ENCODE measurements at regions not wholly inside any gene's neighbourhood (a gene's known extent, or its start where the extent isn't known, plus 50 kb on each side); places are given as distances from the start of the nearest gene placed in this dataset.

DNA sequence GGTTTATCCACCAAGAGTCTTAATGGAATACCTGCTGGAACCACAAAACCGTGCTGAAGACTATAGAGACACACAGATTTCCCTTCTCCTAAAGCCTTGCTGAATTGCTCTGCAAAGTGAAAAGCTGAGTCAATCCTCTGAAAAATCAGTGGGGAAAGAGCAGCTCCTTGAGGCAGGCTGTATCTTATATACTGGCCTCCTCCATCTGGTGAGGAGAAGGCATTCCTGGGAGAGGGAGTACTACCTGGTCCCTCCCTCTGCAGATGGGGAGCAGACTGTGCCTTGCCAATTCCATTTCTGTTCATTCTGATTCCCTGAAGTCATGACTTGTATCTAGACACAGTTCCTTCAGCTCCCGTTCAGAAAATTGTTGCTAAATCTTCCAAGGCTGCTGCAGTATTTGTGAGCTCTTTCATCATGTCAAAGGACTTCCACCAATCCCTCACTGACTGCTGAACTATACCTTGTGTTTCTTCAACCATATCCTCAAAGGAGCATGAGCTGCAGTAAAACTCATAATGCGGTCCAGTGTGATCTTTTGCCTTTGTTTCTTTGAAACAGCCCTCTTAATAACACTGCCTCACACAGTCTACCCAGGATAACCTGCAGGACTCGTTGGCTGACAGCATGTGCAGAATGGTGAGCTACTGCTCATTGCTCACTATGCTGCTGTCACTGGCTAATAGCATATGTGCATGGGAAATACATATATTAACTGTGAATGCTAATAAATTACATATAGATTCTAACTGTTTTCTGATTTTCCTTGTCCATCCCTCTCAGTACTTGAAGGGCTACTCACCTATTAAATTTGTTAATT is 84.5 kb downstream of the FOXD1 start:
- Mint-ChIP-seq H3K27me3 (ENCODE audit: unreplicated experiment) (no peaks in the 10 kb centered on the region), H3K36me3 (ENCODE audit: unreplicated experiment) (no peaks in the 10 kb centered on the region), H3K27ac (ENCODE audit: unreplicated experiment) (no peak overlapping the region), H3K9me3 (ENCODE audit: unreplicated experiment) (no peaks in the 10 kb centered on the region), H3K4me1 (ENCODE audit: unreplicated experiment) (peaks cover 27% of the 10 kb centered on the region), H3K4me3 (ENCODE audit: unreplicated experiment) (no peak overlapping the region)
- no peak for DNase-seq (ENCODE audit: extremely low spot score, unreplicated experiment)
- TF ChIP-seq, protein P1, sequence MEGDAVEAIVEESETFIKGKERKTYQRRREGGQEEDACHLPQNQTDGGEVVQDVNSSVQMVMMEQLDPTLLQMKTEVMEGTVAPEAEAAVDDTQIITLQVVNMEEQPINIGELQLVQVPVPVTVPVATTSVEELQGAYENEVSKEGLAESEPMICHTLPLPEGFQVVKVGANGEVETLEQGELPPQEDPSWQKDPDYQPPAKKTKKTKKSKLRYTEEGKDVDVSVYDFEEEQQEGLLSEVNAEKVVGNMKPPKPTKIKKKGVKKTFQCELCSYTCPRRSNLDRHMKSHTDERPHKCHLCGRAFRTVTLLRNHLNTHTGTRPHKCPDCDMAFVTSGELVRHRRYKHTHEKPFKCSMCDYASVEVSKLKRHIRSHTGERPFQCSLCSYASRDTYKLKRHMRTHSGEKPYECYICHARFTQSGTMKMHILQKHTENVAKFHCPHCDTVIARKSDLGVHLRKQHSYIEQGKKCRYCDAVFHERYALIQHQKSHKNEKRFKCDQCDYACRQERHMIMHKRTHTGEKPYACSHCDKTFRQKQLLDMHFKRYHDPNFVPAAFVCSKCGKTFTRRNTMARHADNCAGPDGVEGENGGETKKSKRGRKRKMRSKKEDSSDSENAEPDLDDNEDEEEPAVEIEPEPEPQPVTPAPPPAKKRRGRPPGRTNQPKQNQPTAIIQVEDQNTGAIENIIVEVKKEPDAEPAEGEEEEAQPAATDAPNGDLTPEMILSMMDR (IDR thresholded peaks at IDR 0.05) = no peak

DNA sequence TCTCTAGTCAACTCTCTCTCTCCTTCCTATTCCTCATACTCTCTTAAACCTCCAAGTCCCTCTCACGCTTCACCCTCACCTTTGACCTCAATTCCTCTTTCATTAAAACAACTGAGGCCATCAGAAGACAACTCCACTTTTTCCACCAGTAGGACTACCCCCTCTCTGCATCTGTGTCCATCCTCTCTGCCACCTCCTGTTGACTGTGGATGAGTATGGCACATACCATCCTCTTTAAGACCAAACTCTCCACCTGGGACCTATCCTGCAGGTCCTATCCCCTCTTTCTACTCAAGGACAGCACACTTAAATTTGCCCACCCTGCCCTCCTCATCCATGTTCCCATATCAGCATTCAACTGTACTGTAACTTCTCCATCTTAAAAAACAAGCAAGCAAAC is 89.2 kb downstream of the FOXD1 start:
- DNase-seq (ENCODE audit: extremely low spot score, unreplicated experiment) = no peak
- Mint-ChIP-seq H3K27ac (ENCODE audit: unreplicated experiment) (no peak overlapping the region), H3K36me3 (ENCODE audit: unreplicated experiment) (no peaks in the 10 kb centered on the region), H3K4me3 (ENCODE audit: unreplicated experiment) (no peak overlapping the region), H3K4me1 (ENCODE audit: unreplicated experiment) (peaks cover 3% of the 10 kb centered on the region), H3K27me3 (ENCODE audit: unreplicated experiment) (no peaks in the 10 kb centered on the region), H3K9me3 (ENCODE audit: unreplicated experiment) (no peaks in the 10 kb centered on the region)
- TF ChIP-seq, protein P1 (IDR thresholded peaks at IDR 0.05) = no peak

DNA sequence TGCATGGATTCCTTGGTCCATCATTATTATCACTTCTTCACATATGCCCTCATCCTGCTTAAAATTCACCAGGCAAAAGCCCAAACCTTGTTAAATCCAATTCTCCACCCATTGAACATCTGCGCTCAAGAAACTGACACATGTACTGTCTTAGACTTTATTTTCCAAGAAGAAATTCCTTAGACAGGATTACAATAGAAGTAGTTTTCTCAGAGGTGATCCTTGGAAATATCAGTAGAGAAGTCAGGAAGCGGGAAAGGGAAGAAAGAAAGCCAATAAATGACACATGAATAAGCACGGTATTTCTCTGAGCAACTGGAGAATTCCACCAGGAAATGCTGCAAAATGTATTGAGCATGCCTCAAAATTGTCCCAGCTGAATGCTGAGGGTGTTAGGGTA is 90.2 kb downstream of the FOXD1 start:
- TF ChIP-seq, protein P1 (IDR thresholded peaks at IDR 0.05) = no peak
- Mint-ChIP-seq H3K36me3 (ENCODE audit: unreplicated experiment) (no peaks in the 10 kb centered on the region), H3K4me1 (ENCODE audit: unreplicated experiment) (no peaks in the 10 kb centered on the region), H3K4me3 (ENCODE audit: unreplicated experiment) (no peak overlapping the region), H3K27me3 (ENCODE audit: unreplicated experiment) (no peaks in the 10 kb centered on the region), H3K9me3 (ENCODE audit: unreplicated experiment) (no peaks in the 10 kb centered on the region), H3K27ac (ENCODE audit: unreplicated experiment) (no peak overlapping the region)
- DNase-seq (ENCODE audit: extremely low spot score, unreplicated experiment) = no peak

DNA sequence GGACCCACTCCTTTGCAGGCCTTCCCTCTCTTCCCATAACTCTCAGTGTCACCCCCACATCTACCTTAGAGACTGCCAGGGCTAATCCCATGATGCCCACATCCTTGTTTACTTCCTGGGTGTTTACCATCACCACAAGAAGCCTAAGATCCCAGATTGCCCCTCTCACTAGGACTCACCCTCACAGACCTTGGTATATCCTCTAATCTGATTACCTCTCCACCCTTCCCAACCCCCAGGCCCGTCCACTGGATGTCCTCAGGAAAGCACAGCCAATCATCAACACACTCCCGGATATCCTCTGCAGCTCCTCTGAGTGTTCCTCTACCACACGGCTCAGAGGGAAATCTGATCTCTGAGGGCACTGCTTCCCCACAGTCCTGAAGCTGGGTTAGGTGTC is 91.0 kb downstream of the FOXD1 start:
- Mint-ChIP-seq H3K4me3 (ENCODE audit: unreplicated experiment) (no peak overlapping the region), H3K36me3 (ENCODE audit: unreplicated experiment) (no peaks in the 10 kb centered on the region), H3K4me1 (ENCODE audit: unreplicated experiment) (peaks cover 3% of the 10 kb centered on the region), H3K9me3 (ENCODE audit: unreplicated experiment) (no peaks in the 10 kb centered on the region), H3K27me3 (ENCODE audit: unreplicated experiment) (no peaks in the 10 kb centered on the region), H3K27ac (ENCODE audit: unreplicated experiment) (no peak overlapping the region)
- DNase-seq (ENCODE audit: extremely low spot score, unreplicated experiment) = no peak
- TF ChIP-seq, protein P1 (IDR thresholded peaks at IDR 0.05) = no peak

DNA sequence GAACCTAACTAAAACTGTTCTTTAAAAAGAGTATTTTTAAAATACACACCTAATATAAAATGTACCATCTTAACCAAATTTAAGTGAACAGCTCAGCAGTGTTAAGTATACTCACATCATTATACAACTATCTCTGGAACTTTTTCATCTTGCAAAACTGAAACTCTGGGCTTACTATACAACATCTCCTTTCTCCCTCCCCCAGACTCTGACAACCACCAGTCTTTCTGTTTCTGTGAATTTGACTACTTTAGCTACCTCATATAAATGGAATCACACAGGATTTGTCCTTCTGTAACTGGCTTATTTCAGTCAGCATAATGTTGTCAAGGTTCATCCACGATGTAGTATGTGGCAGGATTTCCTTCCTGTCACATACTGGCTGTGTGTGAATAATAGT is 93.5 kb downstream of the FOXD1 start:
- DNase-seq (ENCODE audit: extremely low spot score, unreplicated experiment) = no peak
- Mint-ChIP-seq H3K27ac (ENCODE audit: unreplicated experiment) (no peak overlapping the region), H3K4me1 (ENCODE audit: unreplicated experiment) (peaks cover 6% of the 10 kb centered on the region), H3K4me3 (ENCODE audit: unreplicated experiment) (no peak overlapping the region), H3K9me3 (ENCODE audit: unreplicated experiment) (peaks cover 15% of the 10 kb centered on the region), H3K36me3 (ENCODE audit: unreplicated experiment) (no peaks in the 10 kb centered on the region), H3K27me3 (ENCODE audit: unreplicated experiment) (no peaks in the 10 kb centered on the region)
- TF ChIP-seq, protein P1 (IDR thresholded peaks at IDR 0.05) = no peak
